HUDEP-2 (cell line): ENCODE measurements at regions not wholly inside any gene's neighbourhood (a gene's known extent, or its start where the extent isn't known, plus 50 kb on each side); places are given as distances from the start of the nearest gene placed in this dataset.
"Not testable (repeated sequence)": the region's sequence is repeated elsewhere in the genome, so short reads cannot be mapped to it uniquely, and the experiment has no call there.

ENCODE experiments used
- DNase-seq, 76 experiments: peaks; one replicate each; lab custom pipeline; 2025; ENCODE audit not compliant: unreplicated experiment in 76 of 76; lab: John Stamatoyannopoulos, UW

DNA sequence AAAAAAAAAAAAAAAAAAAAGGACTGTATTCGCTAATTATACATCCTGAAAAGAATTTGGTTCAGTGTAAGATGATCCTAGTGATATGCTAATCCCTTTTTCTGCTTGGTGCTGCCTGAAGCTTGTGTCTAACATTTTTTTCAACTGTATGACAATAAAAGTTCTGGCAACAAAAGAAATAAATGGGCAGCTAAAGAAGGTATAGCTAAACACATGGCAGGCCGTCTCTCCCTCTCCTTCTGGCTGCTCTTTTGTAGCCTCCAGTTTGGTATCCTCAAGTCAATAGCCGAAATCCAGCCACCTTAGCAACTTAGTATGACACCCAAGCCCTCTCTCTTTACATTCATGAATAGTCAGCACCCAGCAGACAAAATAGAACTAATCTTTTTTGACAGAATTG lies 198.3 kb upstream of the OTX2 start:
- DNase-seq: no peak

DNA sequence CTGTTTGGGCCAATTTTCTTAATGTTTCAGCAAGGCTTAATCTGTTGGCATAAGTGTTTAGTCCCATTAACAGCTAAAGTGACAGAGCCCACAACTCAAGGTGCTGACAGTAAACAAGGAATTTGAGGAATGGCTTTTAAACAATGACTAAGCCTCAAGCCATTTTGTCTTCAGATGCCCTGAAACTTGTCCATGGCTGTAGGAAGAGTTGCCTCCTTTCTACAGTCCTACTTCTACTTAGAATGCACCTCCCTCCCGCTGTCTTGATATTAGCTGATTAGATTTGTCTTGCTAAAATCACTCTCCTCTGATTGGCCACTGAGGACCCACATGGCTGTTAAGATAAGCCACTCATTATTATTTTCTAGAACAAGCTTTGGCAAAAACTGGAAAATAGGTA lies 188.4 kb upstream of the OTX2 start:
- no peak for DNase-seq

DNA sequence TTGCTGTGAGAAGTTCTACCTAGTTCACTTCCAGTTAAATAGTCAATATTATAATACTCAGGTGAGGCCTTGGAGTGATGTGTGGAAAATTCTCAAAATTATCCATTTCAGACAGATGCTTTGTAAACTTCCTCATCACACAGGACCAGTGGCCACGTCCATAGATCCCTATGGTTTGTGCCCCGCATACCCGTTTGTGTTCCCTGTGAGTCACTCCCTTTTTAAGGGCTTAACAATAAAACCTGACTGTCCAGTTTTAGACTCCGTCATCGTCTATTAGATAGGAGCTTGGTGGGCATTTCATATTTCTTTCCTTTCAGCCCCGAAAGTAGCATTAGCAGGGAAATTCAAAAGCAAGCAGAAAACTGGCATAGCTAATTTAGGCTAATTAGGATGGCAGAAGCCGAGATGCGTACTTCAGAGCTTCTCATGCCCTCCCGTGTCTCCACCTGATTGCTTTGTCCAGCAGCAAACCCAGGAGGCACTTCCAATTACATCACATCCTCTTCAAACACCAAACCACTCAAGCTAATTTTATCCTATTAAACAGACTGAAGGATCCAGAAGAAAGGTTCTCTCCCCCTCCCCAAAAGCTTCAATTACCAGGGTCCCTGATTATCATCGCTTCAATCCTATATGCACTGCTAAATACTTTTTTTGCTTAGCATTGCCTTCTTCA lies 186.6 kb upstream of the OTX2 start:
- DNase-seq: no peak

DNA sequence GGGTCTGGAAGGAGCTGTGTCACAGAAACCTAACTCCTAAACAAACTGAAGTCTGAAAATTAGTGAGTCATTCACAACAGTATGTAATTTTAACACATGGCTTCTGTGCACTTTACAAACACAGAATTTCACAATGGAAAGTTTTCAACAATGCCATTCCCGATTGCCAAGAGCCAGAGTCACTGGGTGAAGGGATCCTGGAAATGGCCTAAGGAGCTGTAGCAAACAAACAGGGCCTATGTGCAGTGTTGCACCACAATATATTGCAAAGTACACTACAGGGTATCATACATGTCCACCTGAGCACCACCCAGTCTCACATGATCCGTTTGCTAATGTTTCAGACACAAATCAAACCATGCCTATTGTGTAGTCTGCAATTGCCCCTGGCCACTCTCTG lies 184.7 kb upstream of the OTX2 start:
- DNase-seq: no peak

DNA sequence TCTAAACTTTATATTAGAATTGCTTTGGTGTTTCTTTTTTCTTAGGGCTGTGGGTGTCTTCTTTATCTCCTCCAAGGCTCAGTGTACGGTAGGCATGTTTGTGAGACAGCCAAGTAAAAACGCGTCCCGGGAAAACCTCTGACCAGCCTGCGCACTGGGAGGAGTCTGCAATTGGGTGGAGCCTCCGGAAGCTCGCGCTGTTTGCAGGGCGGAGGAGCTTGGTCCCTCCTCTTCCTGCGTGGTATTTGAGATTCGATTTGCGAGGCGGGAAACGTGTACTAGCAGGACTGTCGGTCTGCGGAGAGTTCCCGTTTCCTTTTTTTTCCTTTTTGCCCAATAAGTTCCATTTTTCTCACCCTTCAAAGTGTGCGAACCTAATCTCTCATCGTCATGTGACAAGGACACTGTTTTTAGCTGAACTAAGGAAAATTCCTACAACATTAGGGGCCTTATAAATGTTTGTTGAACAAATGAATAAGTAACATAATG lies 182.1 kb upstream of the OTX2 start:
- no peak for DNase-seq

DNA sequence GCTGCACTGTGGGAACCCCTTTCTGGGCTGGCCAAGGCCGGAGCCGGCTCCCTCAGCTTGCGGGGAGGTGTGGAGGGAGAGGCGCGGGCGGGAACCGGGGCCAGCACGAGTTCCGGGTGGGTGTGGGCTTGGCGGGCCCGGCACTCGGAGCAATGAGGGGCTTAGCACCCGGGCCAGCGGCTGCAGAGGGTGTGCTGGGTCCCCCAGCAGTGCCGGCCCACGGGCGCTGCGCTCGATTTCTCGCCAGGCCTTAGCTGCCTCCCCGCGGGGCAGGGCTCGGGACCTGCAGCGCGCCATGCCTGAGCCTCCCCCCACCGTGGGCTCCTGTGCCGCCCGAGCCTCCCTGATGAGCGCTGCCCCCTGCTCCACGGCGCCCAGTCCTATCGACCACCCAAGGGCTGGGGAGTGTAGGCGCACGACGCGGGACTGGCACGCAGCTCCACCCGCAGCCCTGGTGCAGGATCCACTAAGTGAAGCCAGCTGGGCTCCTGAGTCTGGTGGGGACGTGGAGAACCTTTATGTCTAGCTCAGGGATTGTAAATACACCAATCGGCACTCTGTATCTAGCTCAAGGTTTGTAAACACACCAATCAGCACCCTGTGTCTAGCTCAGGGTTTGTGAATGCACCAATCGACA lies 180.8 kb upstream of the OTX2 start:
- not testable (repeated sequence) for DNase-seq

DNA sequence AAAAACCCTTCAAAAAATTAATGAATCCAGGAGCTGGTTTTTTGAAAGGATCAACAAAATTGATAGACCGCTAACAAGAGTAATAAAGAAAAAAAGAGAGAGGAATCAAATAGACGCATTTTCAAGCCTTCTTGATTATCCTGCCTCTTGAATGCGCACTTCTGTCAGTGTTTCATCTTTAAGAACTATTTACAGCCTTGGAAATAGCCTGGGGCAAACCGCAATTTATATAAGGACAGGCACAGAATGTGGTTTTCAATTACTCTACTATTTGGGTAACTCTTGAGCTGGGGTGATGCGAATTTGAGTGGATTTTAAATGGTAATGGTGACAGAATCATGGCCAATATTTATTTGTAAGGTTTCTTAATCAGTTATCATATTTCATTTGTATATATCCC lies 179.1 kb upstream of the OTX2 start:
- no peak for DNase-seq

DNA sequence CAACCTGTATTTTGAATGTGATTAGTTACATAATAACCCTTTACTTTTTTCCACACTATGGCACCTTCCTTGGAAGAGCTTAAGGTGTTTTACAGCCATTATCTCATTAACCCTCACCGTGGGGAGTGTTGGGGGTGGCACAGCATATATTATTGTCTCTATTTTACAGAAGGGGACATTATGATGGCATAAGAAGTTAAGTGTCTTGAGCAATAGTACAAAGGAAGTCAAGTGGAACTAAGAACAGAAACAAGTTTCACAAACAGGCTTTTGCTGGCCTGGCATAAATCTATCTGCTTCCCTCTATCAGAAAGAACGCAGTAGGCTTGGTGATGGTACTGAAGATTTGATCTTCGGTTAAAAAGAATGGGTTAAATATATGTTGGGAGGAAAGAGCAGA lies 169.7 kb upstream of the OTX2 start:
- DNase-seq: no peak

DNA sequence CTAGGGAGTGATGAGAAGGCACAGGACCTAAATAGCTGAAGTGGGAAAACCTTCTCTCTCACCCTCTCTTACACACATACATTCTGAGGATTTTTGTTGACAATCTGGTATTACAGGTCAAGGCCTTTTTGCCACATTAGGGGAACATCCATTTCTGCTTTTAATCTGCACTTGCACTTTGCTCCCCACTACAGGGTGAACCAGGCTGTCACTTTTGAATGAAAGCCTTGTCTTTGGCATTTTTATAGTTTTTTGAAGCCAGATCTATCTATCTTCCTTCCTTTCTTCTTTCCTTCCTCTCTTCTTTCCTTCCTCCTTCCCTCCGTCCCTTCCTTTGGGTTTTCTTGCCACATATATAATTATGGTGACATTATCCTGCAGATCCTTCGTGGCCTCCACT lies 165.9 kb upstream of the OTX2 start:
- DNase-seq: no peak

DNA sequence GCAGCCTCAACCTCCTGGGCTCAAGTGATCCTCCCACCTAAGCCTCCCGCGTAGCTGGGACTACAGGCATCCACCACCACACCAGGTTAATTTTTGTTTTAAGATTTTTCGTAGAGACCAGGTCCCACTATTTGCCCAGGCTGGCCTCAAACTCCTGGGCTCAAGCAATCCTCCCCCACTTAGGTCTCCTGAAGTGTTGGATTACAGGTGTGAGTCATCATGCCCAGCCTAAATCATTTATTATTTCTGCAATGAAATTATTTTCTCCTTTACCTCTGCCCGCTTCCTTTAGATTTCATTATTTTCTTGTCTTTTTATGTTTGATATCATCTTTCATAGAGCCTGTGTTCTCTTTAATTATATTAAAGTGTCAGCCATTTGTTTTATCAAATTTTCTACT lies 165.2 kb upstream of the OTX2 start:
- DNase-seq: no peak

DNA sequence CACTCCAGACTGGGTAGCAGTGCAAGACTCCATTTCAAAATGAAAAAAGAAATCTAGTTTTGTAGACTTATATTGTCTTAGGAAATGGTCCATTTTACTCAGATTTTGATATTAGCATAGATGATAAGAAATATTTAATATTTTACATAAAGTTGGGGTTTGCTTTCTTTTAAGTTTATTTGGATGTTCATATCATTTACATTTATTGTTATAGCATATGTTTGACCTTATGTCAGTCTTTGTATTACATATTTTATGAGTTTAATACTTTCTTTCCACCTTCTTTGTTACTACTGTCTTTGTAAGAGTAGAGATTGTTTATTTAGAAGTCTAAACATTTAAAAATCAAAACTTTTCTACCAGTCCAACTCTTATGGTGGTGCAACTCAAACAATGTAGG lies 162.7 kb upstream of the OTX2 start:
- DNase-seq: no peak

DNA sequence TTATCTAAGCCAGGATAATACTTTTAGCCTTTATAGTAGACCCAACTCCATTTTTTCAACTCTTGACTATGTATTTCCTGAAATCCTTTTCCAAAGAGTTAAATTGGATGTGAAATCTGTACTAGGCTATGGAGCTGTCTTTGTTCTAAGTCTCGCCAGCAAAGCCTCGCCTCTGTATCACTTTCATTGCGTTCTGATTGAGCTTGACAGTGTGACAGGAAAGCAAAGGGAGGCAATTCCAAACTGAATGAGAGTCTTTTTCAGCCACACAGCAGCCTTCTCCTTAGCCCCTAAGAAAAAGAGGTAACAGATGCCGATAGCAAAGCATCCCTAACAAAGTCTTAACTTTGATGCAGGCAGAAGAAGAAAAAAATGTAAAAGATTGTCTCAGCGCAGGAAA lies 154.6 kb upstream of the OTX2 start:
- DNase-seq: no peak

DNA sequence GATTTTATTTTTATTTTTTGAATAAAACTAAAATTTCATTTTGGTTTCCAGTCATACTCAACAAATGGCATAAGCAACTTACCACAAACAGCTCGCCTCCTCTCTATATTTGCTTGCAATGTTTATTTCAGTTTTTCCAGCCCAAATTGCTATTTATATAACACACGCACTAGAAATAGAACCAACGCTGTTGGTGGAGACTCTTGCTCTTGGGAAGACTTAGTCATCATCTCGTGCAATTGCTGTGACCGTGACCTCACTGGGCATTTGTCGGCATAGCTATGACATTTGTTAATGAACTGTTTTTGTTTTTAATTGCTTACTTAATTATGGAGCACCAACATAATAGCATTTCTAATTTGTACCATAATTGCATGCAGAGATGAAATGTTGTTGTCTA lies 153.1 kb upstream of the OTX2 start:
- DNase-seq: no peak

DNA sequence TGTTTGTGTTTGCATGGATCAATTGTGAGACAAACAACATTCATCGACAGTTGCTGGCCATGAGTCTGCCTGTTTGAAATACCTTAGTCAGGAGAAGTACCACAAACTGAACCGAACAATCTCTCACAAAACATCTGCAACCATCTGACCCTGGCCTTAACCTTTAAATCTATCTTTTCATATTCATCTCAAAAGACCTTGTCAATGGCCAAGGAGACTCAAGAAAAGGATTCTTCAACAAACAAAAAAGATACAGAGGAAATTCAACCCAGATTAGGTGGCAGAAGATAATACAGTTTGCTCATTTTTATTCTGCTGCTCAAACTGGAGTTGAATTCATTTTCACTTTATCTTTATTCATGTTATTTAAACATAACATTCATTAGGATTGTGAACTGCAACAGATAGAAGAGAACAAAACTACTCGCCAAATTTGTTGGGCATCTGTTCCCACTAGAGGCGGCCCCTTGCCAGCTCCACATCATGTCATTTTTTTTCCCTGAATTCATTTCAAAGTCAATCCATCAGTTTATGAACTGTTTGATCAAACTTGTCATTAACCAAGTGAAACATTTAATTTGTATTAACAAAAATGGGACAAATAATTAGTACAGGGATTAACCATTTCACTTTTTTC lies 152.3 kb upstream of the OTX2 start:
- DNase-seq: no peak

DNA sequence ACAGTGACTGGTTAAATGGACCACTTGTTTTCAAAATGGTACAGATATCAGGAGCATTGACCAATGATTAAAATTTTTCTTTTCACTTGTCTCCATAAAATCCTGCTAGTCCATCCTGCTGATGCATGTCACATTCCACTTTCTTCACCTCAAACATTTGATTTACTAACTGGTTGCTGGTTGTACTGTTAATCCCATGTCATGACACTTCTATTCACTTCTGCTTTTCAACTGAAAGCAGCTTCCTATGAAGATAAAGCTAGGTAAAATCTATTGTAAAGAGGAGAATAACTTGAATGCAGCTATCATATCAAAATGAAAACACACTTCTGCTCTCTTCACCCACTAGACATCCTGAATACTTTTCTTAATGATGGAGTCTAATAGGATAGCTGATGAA lies 149.6 kb upstream of the OTX2 start:
- no peak for DNase-seq

DNA sequence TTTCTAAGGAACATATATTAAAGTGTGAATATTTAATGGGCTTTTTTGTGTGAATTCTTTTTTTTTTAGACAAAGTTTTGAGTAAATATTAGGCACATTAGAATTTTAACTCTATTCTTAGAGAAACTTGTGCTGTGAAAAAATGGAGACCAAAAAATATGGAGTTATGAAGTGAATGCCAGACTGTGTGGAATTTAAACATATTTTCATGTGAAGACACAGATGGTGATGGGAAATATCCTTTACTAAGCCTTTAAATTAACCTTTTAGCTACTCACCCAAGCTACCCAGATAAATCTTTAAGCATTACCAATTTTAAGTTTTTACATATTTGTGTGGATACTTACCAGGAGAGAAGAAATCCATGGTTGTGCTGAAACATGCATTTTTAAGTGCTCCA lies 148.8 kb upstream of the OTX2 start:
- no peak for DNase-seq

DNA sequence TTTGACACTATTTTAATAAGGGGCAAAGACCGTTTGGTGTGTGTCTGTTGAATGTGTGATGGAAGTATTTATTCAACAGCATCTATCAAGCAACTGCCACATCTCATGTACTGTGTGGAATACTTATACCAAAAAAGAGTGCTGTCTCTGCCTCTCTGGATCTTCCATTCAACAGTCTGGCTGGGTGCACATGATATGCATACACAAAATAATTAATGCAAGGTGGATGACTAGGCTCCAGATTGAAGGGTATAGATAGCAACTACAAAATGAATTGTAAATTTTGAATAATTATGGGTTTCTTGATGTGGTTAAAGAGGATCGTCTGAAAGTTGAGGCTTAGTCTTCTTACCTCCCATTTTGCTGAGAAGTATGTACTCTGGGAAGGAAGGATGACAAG lies 145.9 kb upstream of the OTX2 start:
- DNase-seq: no peak

DNA sequence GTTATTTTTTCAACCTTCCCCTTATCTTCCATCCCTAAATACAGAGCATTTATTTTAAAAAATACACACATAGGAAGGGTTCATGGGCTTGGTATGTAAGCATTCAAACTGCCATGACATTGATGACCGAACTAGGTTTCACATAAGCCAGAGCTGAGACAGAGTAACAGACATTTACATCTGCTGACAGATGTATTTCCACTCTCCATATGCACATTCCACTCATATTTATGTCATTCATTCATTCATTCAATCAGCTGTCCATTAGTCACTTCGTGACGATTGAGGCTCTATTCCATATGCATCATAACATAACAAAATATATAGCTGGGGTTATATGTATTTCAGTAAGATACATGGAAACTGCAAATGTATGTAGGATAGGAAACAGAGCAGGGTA lies 145.5 kb upstream of the OTX2 start:
- no peak for DNase-seq

DNA sequence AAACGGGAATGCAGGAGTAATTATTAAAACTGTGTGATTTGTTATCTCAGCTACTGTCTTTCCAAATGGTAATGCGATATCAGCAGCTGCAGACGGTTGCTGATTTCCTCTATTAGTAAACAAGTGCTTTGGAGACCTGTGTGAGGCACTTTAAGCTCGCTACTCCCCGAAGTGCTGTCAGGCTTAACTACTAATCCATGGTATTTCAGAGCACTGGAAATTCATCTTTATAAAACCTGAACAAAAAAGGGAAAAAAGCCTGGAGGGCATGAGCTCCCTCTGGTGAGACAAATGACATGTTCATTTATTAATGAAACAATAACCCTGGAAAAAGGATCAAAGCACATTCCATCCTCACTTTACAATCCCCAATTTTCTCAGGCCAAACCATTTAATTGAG lies 143.6 kb upstream of the OTX2 start:
- no peak for DNase-seq

DNA sequence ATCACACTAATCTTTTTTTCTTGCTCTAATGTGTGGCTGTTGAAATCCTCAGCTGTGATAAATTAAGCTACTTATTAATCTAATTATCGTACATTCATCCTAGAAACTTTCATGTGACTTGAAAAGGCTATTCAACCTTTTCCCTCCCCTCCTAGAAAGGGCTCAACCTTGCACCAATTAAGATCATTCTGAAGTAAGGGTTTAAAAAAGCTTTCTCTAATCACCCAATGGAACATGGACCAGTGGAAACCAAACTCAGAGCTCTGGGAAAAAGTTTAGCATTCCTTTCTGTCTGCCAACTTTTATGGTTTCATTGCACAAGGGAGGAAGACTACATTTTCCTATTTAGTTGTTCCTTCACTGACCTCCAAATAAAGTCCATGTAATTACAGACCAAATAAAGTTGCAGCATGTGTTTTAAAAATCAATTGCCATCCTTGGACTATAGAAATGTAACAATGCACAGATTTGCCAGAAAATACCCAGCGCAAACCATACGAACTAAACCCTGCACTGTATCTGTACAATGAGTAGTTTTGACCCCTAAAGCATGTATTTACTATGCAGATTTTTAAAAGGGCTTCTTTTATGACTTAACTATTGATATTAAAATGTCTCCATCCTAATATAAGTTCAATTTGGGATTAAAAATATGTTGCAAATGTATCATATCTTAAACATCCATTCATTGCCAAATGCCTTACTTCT lies 142.6 kb upstream of the OTX2 start:
- DNase-seq: no peak

DNA sequence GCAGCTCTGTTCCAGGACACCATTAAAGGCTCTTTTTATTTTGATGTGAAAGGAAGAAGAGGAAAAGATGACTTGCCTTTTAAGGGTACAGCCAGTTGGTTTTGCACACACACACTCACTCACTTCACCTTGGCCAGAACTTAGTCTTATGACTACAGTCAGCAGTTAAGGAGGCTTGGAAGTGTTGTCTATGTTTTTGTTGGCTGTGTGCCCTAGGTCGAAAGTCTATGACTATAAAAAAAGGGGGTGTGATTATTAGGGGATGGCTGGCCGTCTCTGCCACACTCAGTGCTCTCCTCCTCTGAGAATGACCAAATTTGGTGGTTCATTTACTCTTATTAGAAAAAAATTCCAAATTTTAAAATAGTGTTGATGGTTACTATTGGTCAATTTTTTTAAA lies 139.5 kb upstream of the OTX2 start:
- DNase-seq: no peak

DNA sequence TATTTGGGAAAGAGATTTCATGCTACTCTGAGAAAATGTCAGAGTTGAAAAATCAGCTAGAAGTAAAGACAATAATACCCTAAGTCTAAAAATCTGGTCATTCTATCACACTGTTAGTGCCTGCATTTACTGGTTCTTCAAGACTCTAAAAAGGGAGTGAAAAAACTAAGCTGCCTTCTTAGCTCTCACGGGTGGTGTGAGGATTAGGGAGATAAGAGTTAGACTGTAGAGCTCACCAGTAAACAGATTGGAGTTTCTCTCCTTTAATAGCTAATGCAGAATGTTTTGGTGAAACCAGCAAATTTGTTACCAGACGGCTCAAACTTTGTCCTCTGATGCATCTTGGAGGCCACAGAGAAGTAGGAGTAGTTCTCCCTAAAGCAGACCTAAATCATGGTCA lies 135.0 kb upstream of the OTX2 start:
- no peak for DNase-seq
